Calu3 (cell line): ENCODE measurements at regions not wholly inside any gene's neighbourhood (a gene's known extent, or its start where the extent isn't known, plus 50 kb on each side); places are given as distances from the start of the nearest gene placed in this dataset.
"Not testable (repeated sequence)": the region's sequence is repeated elsewhere in the genome, so short reads cannot be mapped to it uniquely, and the experiment has no call there.

ENCODE experiments used
- BruUV-seq: library from RNA; stranded (reverse); fragments of 400-500 nt; replicated peaks from 2 replicates; lab custom pipeline; 2021; lab: Mats Ljungman, UMichigan
- CTCF ChIA-PET: fragments of 300-600 bp; sonication (Branson Sonifier 250); formaldehyde crosslinking; loops from one replicate; lab custom pipeline; 2022; ENCODE audit warnings: antibody characterized with exemption; lab: Charles Lee
- DNase-seq: peaks from one replicate; pipeline ENCODE4 v3.0.0; 2022
- H3K27ac Mint-ChIP-seq: one replicate; pipeline ENCODE4 v1.8.0; 2022; ENCODE audit warnings: mixed read lengths; ENCODE audit not compliant: unreplicated experiment
- H3K27me3 Mint-ChIP-seq: one replicate; pipeline ENCODE4 v1.8.0; 2022; ENCODE audit warnings: mixed read lengths; ENCODE audit not compliant: unreplicated experiment
- H3K36me3 Mint-ChIP-seq: one replicate; pipeline ENCODE4 v1.8.0; 2022; ENCODE audit warnings: mild to moderate bottlenecking, moderate library complexity, mixed read lengths; ENCODE audit not compliant: insufficient read depth, unreplicated experiment
- H3K4me1 Mint-ChIP-seq: one replicate; pipeline ENCODE4 v1.8.0; 2022; ENCODE audit warnings: mild to moderate bottlenecking, low read depth, mixed read lengths; ENCODE audit not compliant: unreplicated experiment
- H3K4me3 Mint-ChIP-seq: one replicate; pipeline ENCODE4 v1.8.0; 2022; ENCODE audit warnings: mild to moderate bottlenecking, low read depth, moderate library complexity, mixed read lengths; ENCODE audit not compliant: unreplicated experiment
- H3K9me3 Mint-ChIP-seq: one replicate; pipeline ENCODE4 v1.8.0; 2022; ENCODE audit warnings: low read depth, mixed read lengths; ENCODE audit not compliant: unreplicated experiment
- CTCF ChIP-seq: fragments of 200-600 bp; IDR thresholded peaks from one replicate; pipeline ENCODE4 v1.8.0; 2022; ENCODE audit warnings: antibody characterized with exemption; ENCODE audit not compliant: unreplicated experiment
- intact Hi-C: fragments of 100-400 bp; cut with micrococcal nuclease; formaldehyde crosslinking; loops from one replicate; pipeline ENCODE4 v1.10.0; 2022; ENCODE audit not compliant: unreplicated experiment

- no peak overlapping the region for H3K27ac Mint-ChIP-seq
- no TSS peak for BruUV-seq
- CTCF ChIA-PET: interaction anchor here (0.7 kb wide), 1 partner anchor 14 kb away, joined by 3 read pairs; no protein-coding TSS in a partner anchor
These were observed 229.4 kb upstream of the RSPO3 start for GRCh38 chr6:126888727-126889725.

GRCh38 chr6:126890055-126890454 is 228.4 kb upstream of the RSPO3 start:
- no peak overlapping the region for H3K4me3 Mint-ChIP-seq
- no peaks in the 10 kb centered on the region for H3K27me3 Mint-ChIP-seq

More at GRCh38 chr6:126888727-126889725, 229.4 kb upstream of the RSPO3 start:
- intact Hi-C loops: no loop called here
- no peaks in the 10 kb centered on the region for H3K36me3 Mint-ChIP-seq
- no peaks in the 10 kb centered on the region for H3K27me3 Mint-ChIP-seq
- no peak for DNase-seq
- H3K4me1 Mint-ChIP-seq: no peaks in the 10 kb centered on the region
- H3K4me3 Mint-ChIP-seq: no peak overlapping the region
- TF ChIP-seq CTCF: no peak
- peaks cover 4% of the 10 kb centered on the region for H3K9me3 Mint-ChIP-seq

DNA sequence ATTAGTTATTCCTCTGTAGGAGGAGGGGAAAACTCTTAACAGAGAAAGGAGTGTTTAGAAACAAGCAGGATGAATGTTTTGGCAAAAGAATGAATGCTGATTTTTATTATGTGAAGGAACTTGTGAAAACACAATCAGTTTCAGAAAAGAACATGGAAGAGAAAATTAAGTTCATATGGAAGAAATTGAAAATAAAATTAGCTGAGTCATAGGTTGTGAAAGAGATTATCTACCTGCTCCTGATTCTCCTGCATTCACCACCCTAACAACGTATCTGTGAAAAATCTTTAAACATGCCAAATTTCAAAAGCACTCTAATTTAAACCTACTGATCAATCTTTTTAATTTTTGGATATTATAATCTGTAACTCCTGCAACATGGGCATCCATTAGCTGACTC is 227.3 kb upstream of the RSPO3 start:
- no peak for TF ChIP-seq CTCF
- no TSS peak for BruUV-seq
- no peak for DNase-seq
- CTCF ChIA-PET: no interaction called here
- no peaks in the 10 kb centered on the region for H3K27me3 Mint-ChIP-seq
- H3K4me1 Mint-ChIP-seq: no peaks in the 10 kb centered on the region
- intact Hi-C loops: no loop called here
- peaks cover 4% of the 10 kb centered on the region for H3K9me3 Mint-ChIP-seq
- H3K36me3 Mint-ChIP-seq: no peaks in the 10 kb centered on the region
- no peak overlapping the region for H3K27ac Mint-ChIP-seq
- no peak overlapping the region for H3K4me3 Mint-ChIP-seq

More at GRCh38 chr6:126890055-126890454, 228.4 kb upstream of the RSPO3 start:
- intact Hi-C loops: no loop called here
- no peak for TF ChIP-seq CTCF
- CTCF ChIA-PET: no interaction called here
- no peak for DNase-seq
- Mint-ChIP-seq H3K4me1 (no peaks in the 10 kb centered on the region), H3K27ac (no peak overlapping the region), H3K36me3 (no peaks in the 10 kb centered on the region), H3K9me3 (peaks cover 4% of the 10 kb centered on the region)
- BruUV-seq: no TSS peak

DNA sequence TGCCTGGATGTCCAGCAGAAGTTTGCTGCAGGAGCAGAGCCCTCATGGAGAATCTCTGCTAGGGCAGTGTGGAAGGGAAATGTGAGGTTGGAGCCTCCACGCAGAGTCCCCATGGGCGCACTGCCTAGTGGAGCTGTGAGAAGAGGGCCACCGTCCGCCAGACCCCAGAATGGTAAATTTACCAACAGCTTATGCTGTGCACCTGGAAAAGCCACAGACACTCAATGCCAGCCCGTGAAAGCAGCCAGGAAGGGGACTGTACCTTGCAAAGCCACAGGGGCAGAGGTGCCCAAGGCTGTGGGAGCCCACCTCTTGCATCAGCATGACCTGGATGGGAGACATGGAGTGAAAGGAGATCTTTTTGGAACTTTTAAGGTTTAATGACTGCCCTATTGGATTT is 225.6 kb upstream of the RSPO3 start:
- DNase-seq, CTCF ChIA-PET, intact Hi-C loops, H3K4me3 Mint-ChIP-seq, H3K9me3 Mint-ChIP-seq, BruUV-seq, H3K27me3 Mint-ChIP-seq, H3K27ac Mint-ChIP-seq, H3K36me3 Mint-ChIP-seq, H3K4me1 Mint-ChIP-seq: not testable (repeated sequence)
